ENCODE measurements at regions not wholly inside any gene's neighbourhood (a gene's known extent, or its start where the extent isn't known, plus 50 kb on each side); places are given as distances from the start of the nearest gene placed in this dataset.
"Not testable (repeated sequence)": the region's sequence is repeated elsewhere in the genome, so short reads cannot be mapped to it uniquely, and the experiment has no call there.

DNA sequence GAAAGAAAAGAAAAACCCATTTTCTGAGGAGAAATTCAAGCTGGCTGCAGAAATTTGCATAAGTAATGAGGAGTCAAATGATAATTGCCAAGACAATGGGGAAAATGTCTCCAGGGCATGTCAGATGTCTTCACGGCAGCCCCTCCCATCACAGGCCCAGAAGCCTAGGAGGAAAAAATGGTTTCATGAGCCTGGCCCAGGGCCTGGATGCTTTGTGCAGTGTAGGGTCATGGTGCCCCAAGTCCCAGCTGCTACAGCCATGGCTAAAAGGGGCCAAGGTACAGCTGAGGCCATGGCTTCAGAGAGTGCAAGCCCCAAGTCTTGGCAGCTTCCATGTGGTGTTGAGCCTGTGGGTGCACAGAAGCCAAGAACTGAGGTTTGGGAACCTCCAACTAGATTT is 283.9 kb upstream of the PREP start:
- not testable (repeated sequence) for DNase-seq

DNA sequence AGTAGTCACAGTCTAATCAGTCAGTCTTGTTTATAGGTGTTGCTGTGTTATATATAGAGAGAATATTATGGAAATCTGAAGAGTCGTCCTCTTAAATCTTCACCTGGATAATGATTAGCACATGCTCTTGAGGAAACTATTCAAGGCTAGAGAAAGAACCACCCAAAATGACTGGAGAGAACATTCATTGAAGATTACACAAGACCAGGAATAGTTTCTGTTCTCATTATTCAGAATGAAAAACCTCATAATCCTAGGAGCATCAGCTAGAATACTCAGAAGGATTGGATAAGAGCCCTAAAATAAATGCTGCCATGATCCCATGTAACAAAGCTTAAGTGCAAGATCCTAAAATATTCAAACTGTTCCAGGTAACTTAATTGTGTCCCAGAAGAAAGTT is 278.2 kb upstream of the PREP start:
- DNase-seq = no peak

DNA sequence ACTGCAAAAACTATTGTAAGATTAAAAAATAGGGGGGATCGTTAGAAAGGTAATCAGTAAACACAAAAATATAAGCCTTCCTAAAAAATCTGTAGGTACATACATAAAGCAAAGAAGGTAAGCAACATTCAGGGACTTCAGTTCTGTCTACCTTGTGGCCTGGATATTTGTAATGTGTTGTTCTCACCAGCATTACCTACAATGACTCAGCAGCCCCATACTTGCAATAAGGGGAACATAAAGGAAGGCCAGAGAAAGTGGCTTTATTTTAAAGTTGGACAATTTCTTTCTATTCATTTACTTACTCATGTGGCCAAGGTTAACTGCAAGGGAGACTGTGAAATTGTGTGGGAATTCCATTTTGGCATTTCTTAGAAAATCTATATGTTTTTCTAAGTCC is 277.2 kb upstream of the PREP start:
- no peak for DNase-seq

DNA sequence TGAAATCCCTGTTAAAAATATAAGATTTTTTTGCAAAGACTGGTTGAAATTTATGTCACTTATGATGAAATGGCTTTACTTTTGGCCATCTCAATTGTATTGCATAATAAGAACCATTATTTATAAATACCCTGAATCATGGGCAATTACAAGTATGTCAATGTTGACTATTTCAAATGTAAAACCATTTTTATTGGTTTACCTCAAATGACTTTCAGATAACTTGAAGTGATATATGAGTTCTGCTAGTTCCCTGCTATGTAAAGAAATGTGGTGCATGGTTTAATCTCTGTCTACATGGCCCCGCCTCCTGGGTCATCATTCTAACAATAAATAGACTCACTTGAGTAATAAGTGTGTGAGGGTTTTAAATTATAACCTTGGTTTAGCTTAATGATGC is 275.6 kb upstream of the PREP start:
- DNase-seq = no peak

DNA sequence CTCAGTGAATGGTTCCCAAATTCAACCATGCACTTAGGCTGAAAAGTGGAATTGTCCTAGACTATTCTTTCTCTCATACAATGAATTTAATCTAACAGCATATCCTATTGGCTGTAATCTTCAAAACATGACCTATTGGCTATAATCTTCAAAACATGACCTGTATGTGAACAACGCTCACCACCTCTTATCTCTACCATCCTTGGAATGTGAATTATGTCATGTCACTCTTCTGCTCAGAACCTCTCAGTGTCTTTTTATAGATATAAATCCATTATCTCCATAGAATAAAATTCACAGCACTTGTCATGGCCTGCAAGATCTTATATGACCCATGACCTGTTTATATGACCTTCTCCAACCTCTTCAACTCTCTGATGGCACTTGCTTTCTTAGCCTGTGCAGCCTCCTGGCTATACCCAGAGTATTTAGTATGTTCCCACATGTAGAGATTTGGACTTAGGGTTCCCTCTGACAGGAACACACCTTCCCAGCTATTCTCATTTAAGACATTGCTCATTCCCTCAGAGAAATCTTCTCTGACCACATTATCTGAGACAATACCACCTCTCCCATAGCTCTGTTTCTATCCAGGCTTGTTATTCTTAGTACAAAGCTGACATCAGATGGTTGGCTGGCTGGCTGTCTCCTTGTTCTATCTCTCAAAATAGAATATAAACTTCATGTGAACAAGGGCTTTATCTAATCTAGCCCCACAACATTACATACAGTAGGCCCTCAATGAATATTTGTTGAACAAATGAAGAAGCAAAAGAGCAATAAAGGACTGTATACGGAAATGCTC is 275.0 kb upstream of the PREP start:
- DNase-seq = no peak

DNA sequence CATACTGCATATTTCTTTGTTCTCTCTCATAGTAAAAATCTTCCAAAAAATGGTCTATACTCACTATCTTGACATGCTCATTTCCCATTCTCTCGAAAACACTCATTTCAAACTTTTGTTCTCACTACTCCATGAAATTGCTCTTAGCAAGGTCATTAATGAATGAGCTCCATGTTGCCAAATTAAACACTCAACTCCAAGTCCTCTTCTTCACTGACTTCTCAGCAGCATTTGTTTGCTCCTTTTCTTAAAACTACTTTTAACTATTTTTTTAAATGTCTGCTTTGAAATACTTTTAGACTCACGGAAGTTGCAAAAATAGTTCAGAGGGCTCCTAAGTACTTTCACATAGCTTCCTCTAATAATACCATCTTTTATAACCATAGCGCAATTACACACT is 274.0 kb upstream of the PREP start:
- no peak for DNase-seq

DNA sequence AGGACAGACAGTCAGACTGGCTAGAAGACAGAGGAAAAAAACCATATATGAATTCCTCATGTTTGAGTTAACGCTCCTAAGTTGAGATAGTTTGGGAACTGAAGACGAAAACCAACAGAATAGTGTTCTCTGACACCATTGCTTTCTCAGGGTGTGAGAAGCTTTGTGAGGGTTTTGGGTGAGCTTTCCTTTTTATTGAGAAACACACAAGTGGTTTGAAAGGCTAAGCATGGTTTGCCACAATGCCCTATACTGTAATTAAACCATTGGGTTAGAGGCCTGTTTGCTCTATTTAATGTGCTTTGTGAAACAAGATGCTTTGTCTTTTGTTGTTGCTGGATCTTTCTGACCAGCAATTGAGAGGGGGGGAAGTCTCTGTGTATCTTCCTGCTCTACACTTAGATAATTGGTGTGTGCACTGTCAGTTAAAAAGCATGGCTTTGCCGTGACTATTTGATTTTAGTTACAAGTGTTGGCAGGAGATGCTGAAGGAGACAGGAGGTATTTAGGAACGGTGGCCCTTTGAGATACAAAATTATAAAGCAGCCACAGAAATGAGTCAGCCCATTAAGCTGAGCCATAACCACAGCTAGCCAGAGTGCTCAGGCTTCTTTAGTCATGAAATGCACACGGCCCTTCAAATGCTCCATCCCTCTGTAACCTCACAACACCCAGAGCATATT is 273.0 kb upstream of the PREP start:
- DNase-seq = no peak

DNA sequence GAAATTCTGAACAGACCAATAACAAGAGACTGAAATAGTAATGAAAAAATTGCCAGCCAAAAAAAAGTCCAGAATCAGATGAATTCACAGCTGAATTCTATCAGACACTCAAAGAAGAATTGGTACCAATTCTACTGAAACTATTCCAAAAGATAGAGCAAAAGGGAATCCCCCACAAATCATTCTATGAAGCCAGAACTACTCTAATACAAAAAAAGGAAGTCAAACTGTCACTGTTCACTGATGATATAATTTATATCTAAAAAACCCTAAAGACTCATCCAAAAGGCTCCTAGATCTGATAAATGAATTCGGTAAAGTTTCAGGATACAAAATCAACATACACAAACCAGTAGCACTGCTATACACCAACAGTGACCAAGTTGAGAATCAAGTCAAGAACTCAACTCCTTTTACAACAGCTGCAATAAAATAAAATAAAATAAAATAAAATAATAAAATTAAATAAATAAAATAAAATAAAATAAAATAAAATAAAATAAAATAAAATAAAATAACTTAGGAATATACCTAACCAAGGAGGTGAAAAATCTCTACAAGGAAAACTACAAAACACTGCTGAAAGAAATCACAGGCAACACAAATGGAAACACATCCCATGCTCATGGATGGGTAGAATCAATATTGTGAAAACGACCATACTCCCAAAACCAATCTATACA is 270.1 kb upstream of the PREP start:
- DNase-seq = not testable (repeated sequence)

DNA sequence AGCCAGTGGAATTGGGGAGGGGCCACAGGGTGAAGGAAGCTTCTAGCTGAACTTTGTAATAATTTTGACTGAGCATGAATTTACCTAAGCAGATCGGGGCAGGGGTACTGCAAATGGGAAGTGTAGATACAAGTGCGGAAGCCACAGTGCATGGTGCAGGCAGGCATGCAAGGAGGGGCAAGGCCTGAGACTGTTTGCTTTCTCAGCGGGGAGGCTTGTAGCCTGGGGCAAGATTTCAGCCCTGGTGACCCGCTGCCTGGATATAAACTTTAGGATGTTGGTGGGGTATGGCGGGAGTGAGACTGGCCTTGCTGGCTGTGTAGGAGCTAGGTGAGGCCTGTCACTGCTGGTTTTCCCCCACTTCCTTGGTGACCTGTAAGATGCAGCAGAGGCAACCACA is 266.4 kb upstream of the PREP start:
- no peak for DNase-seq

DNA sequence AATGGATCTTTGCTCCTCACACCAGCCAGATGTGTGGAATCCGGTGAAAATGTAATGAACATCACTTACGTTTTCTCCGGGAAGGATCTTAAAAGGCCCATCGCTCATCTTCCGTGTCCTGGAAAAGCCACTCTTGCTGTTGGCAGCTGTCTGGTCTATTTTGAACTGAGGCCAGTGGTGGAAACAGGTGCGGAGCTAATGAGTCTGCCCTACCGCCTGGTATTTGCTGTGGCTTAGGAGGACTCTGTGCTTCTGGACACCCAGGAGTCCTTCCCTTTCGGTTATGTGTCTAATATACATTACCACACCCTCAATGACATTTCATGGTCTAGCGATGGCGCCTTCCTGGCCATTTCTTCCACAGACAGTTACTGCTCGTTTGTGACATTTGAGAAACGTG is 264.2 kb upstream of the PREP start:
- no peak for DNase-seq

DNA sequence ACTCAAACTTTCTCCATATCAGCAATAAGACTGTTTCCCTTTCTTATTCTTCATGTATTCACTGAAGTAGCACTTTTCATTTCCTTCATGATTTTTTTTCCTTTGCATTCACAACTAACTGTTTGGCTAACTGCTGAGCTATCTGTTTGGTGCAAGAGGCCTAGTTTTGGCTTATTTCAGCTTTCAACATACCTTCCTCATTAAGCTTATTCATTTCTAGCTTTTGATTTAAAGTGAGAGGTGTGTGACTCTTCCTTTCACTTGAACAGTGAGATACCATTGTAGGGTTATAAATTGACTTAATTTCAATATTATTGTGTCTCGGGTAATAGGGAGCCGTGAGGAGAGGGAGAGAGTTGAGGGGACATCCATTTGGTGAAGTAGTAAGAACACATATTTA is 262.0 kb upstream of the PREP start:
- DNase-seq = no peak

DNA sequence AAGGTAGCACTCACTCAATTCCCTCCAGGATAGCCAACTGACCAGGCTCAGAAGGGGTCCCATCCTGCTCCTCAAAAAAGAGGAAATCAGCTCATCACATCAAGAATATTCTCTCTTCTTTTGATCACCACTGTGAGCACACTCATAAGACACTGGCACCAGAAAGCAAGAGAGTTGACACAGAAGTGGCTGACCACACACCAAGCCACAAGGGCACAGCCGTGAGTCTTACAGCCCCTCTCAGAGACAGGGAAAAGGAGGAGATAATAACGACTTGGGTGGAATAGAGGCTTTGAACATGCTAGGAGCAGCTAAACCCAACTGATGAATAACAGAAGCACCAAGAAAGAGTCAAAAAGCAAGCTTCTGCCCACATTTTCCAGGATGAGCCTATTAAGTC is 249.1 kb upstream of the PREP start:
- no peak for DNase-seq

DNA sequence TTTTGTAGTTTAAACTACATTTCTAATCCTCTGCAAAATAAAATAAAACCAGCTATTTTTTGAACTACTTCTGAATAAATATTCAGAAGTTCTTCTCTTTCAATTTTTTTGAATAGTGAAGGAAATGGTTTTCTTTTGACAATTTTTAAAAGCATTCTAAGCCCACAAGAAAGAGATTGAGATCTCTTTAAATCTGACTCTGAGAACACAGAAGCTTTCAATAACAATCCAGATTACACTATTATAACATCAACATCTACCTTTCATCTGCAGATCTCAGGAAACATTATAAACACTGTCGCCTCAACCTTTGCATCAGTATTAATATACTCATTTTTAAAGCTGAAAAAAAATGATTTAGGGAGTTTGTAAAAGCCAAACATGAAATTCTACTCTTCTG is 247.5 kb upstream of the PREP start:
- no peak for DNase-seq

DNA sequence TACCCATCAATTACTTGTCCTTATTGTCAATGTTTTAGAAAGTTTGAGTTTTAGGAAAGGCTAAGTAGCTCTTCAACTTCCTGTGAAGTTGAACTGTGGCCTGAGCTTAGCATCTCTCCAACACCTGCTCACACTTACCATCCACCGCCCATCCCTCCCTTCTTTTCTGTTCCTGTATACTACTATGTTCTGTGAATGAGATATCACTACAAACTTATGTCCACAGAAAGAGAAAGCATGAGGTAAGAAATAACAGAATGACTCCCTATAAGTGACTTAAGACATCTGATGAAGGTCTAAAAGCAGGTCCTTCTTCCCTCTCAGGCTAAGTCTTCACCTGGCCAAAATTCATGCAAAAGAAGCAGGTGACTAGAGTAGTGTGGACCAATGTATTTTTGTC is 246.3 kb upstream of the PREP start:
- no peak for DNase-seq

DNA sequence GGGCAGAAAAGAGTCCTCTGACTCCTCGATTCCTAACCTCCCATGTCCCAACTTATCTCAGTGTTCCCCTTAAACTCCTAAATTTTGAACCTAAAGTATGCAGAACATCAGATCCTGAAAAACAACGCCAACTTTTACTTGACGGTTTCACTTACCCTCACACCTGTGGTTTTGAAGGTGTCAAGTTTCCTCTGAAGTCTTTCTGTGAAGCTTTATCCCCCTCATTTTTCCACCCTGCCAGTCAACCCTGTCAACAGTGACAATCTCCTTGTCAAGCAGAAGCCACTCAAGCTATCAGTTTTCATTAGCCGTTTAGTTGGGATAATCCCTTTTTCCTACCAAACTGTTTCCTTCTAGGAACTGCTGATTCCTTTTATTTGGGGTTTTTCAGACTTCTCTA is 245.4 kb upstream of the PREP start:
- no peak for DNase-seq

DNA sequence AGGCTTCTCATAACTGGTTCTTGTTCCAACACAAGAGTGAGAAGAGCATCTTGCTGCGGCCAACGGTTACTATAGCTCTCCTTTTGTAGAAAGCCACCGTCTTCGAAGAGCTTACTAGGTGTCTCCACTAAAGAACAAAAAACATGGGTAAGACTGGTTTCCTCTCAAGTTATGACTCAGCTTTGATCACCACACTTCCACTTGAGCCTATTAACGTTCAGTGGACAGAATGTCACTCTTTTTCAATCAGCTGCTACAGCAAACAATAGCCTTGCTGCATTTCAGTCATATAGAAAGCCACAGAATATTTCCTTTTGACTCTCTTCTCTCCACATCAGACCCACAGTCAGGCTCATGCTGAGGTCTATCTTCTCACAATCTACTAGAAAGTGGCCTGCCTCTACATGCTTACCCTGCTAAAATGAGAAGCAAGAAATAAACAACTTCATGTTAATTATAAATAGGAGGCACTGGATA is 243.5 kb upstream of the PREP start:
- no peak for DNase-seq

DNA sequence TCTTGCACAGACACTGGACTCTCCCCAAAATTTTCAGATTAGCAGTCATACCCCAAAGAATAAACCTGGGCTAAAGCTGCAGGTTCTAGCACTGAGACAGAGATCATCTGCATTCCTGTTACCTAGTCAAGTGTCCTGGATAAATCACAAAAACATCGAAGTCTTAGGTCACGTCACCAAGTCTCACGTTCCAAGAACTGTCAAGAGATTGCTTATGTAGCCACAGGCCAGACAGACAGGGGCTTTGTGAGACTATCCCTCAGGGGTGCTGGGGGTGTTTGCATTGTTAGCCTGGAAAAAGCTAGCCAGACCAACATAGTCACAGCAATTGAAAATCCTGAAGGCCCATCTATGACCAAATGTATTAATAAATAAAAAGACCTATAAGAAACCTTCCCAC is 243.1 kb upstream of the PREP start:
- DNase-seq = no peak

DNA sequence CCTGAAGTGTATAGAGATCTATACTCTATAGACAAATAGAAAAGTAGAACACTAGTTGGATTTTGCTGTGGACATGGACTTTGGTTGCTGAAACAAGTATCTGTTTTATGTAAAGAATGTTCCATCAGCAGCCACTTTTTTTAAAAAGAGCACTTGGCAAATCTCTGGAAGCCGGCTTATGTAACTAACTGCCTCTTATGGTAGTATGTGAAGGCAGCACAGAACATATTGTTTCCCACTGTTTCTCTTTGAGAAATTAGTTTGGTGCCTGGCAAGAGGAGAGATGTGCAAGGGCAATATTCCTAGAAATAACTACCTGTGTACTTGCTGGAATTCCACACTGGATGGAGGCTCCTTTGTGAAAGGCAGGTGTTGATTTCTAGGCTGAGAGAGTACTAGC is 242.3 kb upstream of the PREP start:
- no peak for DNase-seq

DNA sequence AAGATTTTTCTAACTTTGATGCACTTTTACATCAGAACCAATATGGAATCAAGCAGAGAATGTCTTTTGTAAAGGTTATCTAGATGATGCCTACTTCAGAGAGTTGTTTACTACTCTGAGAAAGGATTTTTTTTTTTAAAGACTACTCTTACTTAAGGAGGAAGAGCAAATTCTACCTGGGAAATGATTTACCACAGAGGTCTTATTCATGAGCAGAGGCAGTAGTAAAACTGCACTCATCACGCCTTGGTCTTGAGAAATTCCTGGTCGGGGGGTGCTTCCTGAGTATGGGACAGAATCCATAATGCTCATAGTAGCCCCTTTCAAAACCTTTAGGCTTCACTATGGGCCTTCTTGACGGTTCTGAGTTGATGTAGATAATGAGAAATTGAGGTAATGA is 241.8 kb upstream of the PREP start:
- DNase-seq = no peak

DNA sequence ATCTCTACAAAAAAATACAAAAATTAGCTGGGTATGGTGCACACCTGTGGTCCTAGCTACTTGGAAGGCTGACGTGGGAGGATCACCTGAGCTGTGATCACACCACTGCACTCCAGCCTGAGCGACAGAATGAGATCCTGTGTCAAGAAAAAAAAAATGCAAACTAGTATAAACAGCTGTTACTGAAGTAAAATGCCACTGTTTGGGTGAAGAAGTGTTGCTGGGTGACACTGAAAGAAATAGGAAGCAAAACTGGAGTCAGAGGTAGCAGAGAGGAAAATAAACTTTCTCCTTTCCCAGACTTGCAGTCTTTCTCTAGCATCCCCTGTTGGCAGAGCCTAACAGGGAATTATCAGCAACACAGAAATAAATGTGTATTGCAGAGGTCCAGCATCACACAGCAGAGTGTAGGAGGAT is 241.2 kb upstream of the PREP start:
- DNase-seq = no peak

DNA sequence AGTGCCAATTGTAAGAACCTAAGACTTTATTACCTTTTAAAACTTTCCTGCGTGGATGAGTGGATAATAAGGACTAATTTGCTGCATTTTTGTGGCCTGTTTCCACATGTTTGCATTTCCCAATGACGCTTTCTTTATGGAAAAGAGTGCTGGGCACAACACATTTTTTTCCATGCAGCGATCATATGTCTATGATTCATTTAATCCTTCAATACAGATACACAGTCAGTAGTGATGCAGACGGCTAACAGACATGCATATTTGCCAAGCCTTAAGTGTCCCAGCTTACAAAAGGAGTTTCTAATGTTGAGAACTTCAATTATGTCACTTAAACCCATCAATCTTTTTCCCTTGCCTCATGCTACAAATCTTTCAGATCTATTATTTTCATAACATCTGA is 239.8 kb upstream of the PREP start:
- DNase-seq = no peak

DNA sequence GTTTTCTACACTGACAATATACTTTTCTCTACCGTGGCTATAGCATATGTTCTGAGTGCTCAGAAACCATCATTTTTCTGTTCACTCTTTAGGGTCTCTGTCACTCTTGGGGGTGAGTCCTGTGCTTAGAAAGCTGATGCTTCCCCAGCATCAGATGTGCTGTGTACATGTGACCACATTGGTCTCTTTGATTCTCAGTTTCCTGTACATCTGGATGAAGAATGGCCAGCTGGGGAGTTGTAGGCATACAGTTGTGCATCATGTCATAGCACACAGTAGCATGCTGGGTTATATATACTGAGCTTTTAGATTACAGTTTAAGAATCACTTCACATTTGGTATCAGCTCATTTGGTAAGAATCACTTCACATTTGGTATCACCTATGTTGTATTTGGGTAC is 238.6 kb upstream of the PREP start:
- no peak for DNase-seq

DNA sequence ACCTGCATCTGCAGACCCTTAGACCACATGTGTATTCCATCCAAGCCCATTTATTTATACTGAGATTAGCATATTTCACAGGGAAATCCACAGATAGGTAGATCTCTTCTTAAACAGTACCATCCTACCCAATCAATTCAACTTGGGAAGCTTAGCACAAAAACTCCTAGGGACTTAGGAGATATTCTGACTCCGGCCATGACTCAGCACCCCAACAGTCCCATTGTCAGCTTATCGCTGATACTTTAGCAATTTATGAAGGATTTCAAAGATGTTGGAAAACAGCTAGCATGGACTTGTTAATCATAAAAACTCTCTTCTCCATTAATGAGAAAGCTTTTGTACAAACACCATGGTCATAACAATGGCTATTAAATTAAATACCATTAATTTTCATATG is 236.2 kb upstream of the PREP start:
- no peak for DNase-seq

DNA sequence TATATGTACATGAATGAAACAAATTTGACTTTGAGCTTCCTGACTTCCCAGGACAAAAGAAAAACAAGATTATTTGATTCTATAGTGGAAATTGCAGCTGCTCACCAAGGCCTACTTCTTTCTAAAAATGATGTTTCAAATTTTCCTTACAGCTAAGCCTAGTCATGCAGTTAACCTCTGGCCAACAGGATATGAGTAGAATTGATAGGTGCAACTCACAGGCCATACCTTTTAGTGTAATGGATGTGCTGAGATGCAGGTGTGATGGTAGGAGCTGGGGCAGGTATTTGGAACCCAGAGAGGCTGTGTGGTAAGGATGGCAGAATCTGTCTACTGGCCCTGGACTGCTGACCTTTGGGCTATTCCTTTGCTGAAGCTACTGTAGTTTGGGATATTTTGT is 230.9 kb upstream of the PREP start:
- no peak for DNase-seq

Data from RPMI8226 (cell line).